ENCODE measurements at regions not wholly inside any gene's neighbourhood (a gene's known extent, or its start where the extent isn't known, plus 50 kb on each side); places are given as distances from the start of the nearest gene placed in this dataset.

GRCh38 chr11:95567685-95568084, 221.9 kb downstream of the FAM76B start:
- no peak overlapping the region for H3K27ac ChIP-seq (ENCODE audit: insufficient read length, low read depth, low read length)
- H3K79me2 ChIP-seq (ENCODE audit: insufficient read depth, low read length): no peaks in the 10 kb centered on the region
- no peak overlapping the region for H4K91ac ChIP-seq (ENCODE audit: insufficient read length, low read depth, low read length)
- no peak overlapping the region for H3K18ac ChIP-seq (ENCODE audit: insufficient read length, low read depth, low read length)
- H3K9ac ChIP-seq (ENCODE audit: extremely low read depth, insufficient read length, low read length): no peak overlapping the region
- H2AK5ac ChIP-seq (ENCODE audit: insufficient read length, low read length): no peak overlapping the region
- H2BK120ac ChIP-seq (ENCODE audit: low read depth, low read length, poor library complexity, severe bottlenecking): no peak overlapping the region
- no peak overlapping the region for H3K4me2 ChIP-seq (ENCODE audit: insufficient read depth, insufficient read length, low read length)
- H3K23ac ChIP-seq (ENCODE audit: insufficient read length, low read depth, low read length): no peak overlapping the region
- H3K27me3 Mint-ChIP-seq (ENCODE audit: low read depth): no peaks in the 10 kb centered on the region; the same call in 1 of the 2 replicates
- WGBS (ENCODE audit: extremely low coverage, insufficient read length, low lambda C conversion rate): no CpG with 5 or more reads among the region's 1 CpG
- H3K9me3 ChIP-seq (ENCODE audit: control insufficient read depth, low read depth, low read length): no peaks in the 10 kb centered on the region
- H3K9me3 Mint-ChIP-seq: peaks cover 15% of the 10 kb centered on the region in 2 experiments; a peak in 4 of 5 replicates
- no peak overlapping the region for H3K27ac Mint-ChIP-seq
- no peak overlapping the region for H2BK20ac ChIP-seq (ENCODE audit: low read depth, low read length, poor library complexity, severe bottlenecking)
- H3K27me3 ChIP-seq (ENCODE audit: insufficient read depth, low read length): no peaks in the 10 kb centered on the region
- no peak overlapping the region for H4K5ac ChIP-seq (ENCODE audit: insufficient read length, low read depth, low read length)
- H2BK12ac ChIP-seq (ENCODE audit: insufficient read length, low read depth, low read length): no peak overlapping the region
- H3T11ph ChIP-seq (ENCODE audit: low read length): no peak overlapping the region
- H2BK15ac ChIP-seq (ENCODE audit: low read depth, low read length): no peak overlapping the region
- H3K56ac ChIP-seq (ENCODE audit: insufficient read length, low read depth, low read length): no peak overlapping the region
- no peak overlapping the region for H3K4me3 Mint-ChIP-seq
- H3K4me1 Mint-ChIP-seq: peaks cover 11 to 12% of the 10 kb centered on the region in 2 experiments
- no peaks in the 10 kb centered on the region for H3K79me1 ChIP-seq (ENCODE audit: insufficient read depth, low read depth, low read length, poor library complexity, severe bottlenecking)
- H3K23me2 ChIP-seq (ENCODE audit: insufficient read length, low read depth, low read length, poor library complexity, severe bottlenecking): no peaks in the 10 kb centered on the region
- no peak overlapping the region for H3K14ac ChIP-seq (ENCODE audit: insufficient read depth, low read length)
- no peak overlapping the region for H4K8ac ChIP-seq (replicated peaks; ENCODE audit: insufficient read length, low read depth, low read length)
- peaks cover 8 to 17% (median 16%) of the 10 kb centered on the region in 3 experiments for H3K36me3 Mint-ChIP-seq (ENCODE audit: insufficient read depth in 1 of 3, low read depth in 3 of 3)
- no peak overlapping the region for H2AFZ ChIP-seq (ENCODE audit: low read length)
- no peaks in the 10 kb centered on the region for H4K20me1 ChIP-seq (ENCODE audit: control insufficient read depth, insufficient read depth, insufficient read length)
- TF ChIP-seq CTCF (conservative IDR thresholded peaks at IDR 0.05): no peak
- H3K4me1 ChIP-seq (ENCODE audit: insufficient read depth, low read length): no peaks in the 10 kb centered on the region
- DNase-seq: no peak
- no peak overlapping the region for H2BK5ac ChIP-seq (ENCODE audit: insufficient read length, low read length)
- no peak overlapping the region for H3K4ac ChIP-seq (ENCODE audit: low read depth, low read length)
